HEK293T (cell line): ENCODE measurements at regions not wholly inside any gene's neighbourhood (a gene's known extent, or its start where the extent isn't known, plus 50 kb on each side); places are given as distances from the start of the nearest gene placed in this dataset.

Experiments used
- CTCF ChIA-PET: fragments of 350-600 bp; formaldehyde crosslinking; extraction: SDS; loops from one replicate; lab custom pipeline; 2021; ENCODE audit warnings: antibody characterized with exemption, inconsistent platforms; lab: Yijun Ruan, JAX
- POLR2A ChIA-PET: fragments of 350-600 bp; formaldehyde crosslinking; extraction: SDS; loops from one replicate; lab custom pipeline; 2020; ENCODE audit warnings: antibody characterized with exemption, inconsistent platforms; lab: Yijun Ruan, JAX
- DNase-seq: peaks from one replicate; pipeline ENCODE4 v3.0.0; 2012; ENCODE audit warnings: mixed read lengths; ENCODE audit errors: extremely low spot score
- ARNT ChIP-seq: fragments of 450-650 bp; IDR thresholded peaks from 2 replicates; pipeline ENCODE4 v1.6.1; 2017; ENCODE audit warnings: mild to moderate bottlenecking
- BHLHE40 ChIP-seq: fragments of 450-650 bp; IDR thresholded peaks from 2 replicates; pipeline ENCODE4 v1.6.1; 2016; ENCODE audit warnings: mild to moderate bottlenecking, moderate library complexity, borderline replicate concordance
- CTBP1 ChIP-seq: fragments of 450-650 bp; IDR thresholded peaks from 2 replicates; pipeline ENCODE4 v1.6.1; 2016; ENCODE audit warnings: borderline replicate concordance
- ELF4 ChIP-seq: fragments of 450-650 bp; IDR thresholded peaks from 2 replicates; pipeline ENCODE4 v1.6.1; 2017; ENCODE audit warnings: antibody characterized with exemption
- FOXA1 ChIP-seq: fragments of 450-650 bp; IDR thresholded peaks from 2 replicates; pipeline ENCODE4 v1.6.1; 2016; ENCODE audit warnings: mild to moderate bottlenecking
- FOXK2 ChIP-seq: fragments of 450-650 bp; IDR thresholded peaks from 2 replicates; pipeline ENCODE4 v1.6.1; 2016; ENCODE audit warnings: mild to moderate bottlenecking
- FOXM1 ChIP-seq: fragments of 450-650 bp; IDR thresholded peaks from 2 replicates; pipeline ENCODE4 v1.6.1; 2017; ENCODE audit warnings: mild to moderate bottlenecking, borderline replicate concordance
- HDGF ChIP-seq: fragments of 450-650 bp; IDR thresholded peaks from 2 replicates; pipeline ENCODE4 v1.6.1; 2017; ENCODE audit warnings: antibody characterized with exemption, borderline replicate concordance
- L3MBTL2 ChIP-seq: fragments of 450-650 bp; conservative IDR thresholded peaks from 2 replicates; pipeline ENCODE4 v1.6.1; 2016; ENCODE audit warnings: mild to moderate bottlenecking
- LEF1 ChIP-seq: fragments of 450-650 bp; IDR thresholded peaks from 2 replicates; pipeline ENCODE4 v1.6.1; 2017; ENCODE audit warnings: mild to moderate bottlenecking, borderline replicate concordance
- NFRKB ChIP-seq: fragments of 450-650 bp; IDR thresholded peaks from 2 replicates; pipeline ENCODE4 v1.6.1; 2016; ENCODE audit warnings: mild to moderate bottlenecking, moderate library complexity
- PKNOX1 ChIP-seq: fragments of 450-650 bp; IDR thresholded peaks from 2 replicates; pipeline ENCODE4 v1.6.1; 2016
- SP1 ChIP-seq: fragments of 450-650 bp; IDR thresholded peaks from 2 replicates; pipeline ENCODE4 v1.6.1; 2017
- SUZ12 ChIP-seq: fragments of 450-650 bp; IDR thresholded peaks from 2 replicates; pipeline ENCODE4 v1.6.1; 2016; ENCODE audit warnings: mild to moderate bottlenecking
- TARDBP ChIP-seq: fragments of 450-650 bp; IDR thresholded peaks from 2 replicates; pipeline ENCODE4 v1.6.1; 2016
- ZNF384 ChIP-seq: fragments of 450-650 bp; IDR thresholded peaks from 2 replicates; pipeline ENCODE4 v1.6.1; 2016

GRCh38 chr4:121541696-121542095 lies 155.1 kb downstream of the ANXA5 start:
- ChIA-PET CTCF (no interaction called here), POLR2A (no interaction called here)
- TF ChIP-seq ZNF384 = no peak
- TF ChIP-seq L3MBTL2 = no peak
- TF ChIP-seq NFRKB = no peak
- no peak for TF ChIP-seq PKNOX1
- TF ChIP-seq LEF1 = no peak
- TF ChIP-seq FOXM1 = no peak
- TF ChIP-seq ARNT = no peak
- TF ChIP-seq FOXK2 = no peak
- no peak for TF ChIP-seq CTBP1
- no peak for TF ChIP-seq TARDBP
- TF ChIP-seq FOXA1 = no peak
- TF ChIP-seq HDGF = no peak
- TF ChIP-seq SUZ12 = no peak
- TF ChIP-seq SP1 = no peak
- TF ChIP-seq BHLHE40 = no peak
- no peak for TF ChIP-seq ELF4
- no peak for DNase-seq

GRCh38 chr4:121535351-121535750 lies 154.5 kb upstream of the QRFPR start:
- TF ChIP-seq CTBP1 (no peak), ZNF384 (no peak), SP1 (no peak), PKNOX1 (no peak), ELF4 (no peak), LEF1 (no peak), FOXM1 (no peak), BHLHE40 (no peak), FOXA1 (no peak), ARNT (no peak), NFRKB (no peak), SUZ12 (no peak), TARDBP (no peak), L3MBTL2 (no peak), FOXK2 (no peak), HDGF (no peak)
- CTCF ChIA-PET = no interaction called here
- DNase-seq = no peak
- POLR2A ChIA-PET = no interaction called here

GRCh38 chr4:121534187-121534586 lies 153.4 kb upstream of the QRFPR start:
- TF ChIP-seq SP1 = no peak
- CTCF ChIA-PET = no interaction called here
- POLR2A ChIA-PET = no interaction called here
- DNase-seq = no peak

- no peak for TF ChIP-seq FOXA1
- no peak for TF ChIP-seq ARNT
- DNase-seq = no peak
- POLR2A ChIA-PET = no interaction called here
- CTCF ChIA-PET = no interaction called here
Measured at GRCh38 chr4:121526509-121526908, 145.7 kb upstream of the QRFPR start.

GRCh38 chr4:121519236-121519838 lies 138.5 kb upstream of the QRFPR start:
- DNase-seq = no peak
- ChIA-PET CTCF (no interaction called here), POLR2A (no interaction called here)
- TF ChIP-seq TARDBP (no peak), ARNT (no peak), FOXK2 (no peak), FOXM1 (no peak), FOXA1 (no peak), L3MBTL2 (no peak)

GRCh38 chr4:121517241-121517640 lies 136.4 kb upstream of the QRFPR start:
- CTCF ChIA-PET = interaction anchor here (0.5 kb wide), 1 partner anchor 630 kb away, joined by 3 read pairs; no protein-coding TSS in a partner anchor
- TF ChIP-seq ZNF384 (no peak), SP1 (no peak), FOXK2 (no peak), NFRKB (no peak), HDGF (no peak), ARNT (no peak), CTBP1 (no peak), PKNOX1 (no peak), ELF4 (no peak), SUZ12 (no peak), FOXA1 (no peak), LEF1 (no peak), FOXM1 (no peak), BHLHE40 (no peak), TARDBP (no peak)
- no peak for DNase-seq

GRCh38 chr4:121514443-121514842 lies 133.6 kb upstream of the QRFPR start:
- no peak for TF ChIP-seq ARNT
- TF ChIP-seq CTBP1 = no peak
- no peak for TF ChIP-seq LEF1
- no peak for TF ChIP-seq BHLHE40
- no peak for TF ChIP-seq SUZ12
- no peak for TF ChIP-seq FOXA1
- no peak for TF ChIP-seq ELF4
- ChIA-PET POLR2A (no interaction called here), CTCF (no interaction called here)
- no peak for DNase-seq

More at GRCh38 chr4:121517241-121517640, 136.4 kb upstream of the QRFPR start:
- POLR2A ChIA-PET = no interaction called here
